ENCODE measurements at regions not wholly inside any gene's neighbourhood (a gene's known extent, or its start where the extent isn't known, plus 50 kb on each side); places are given as distances from the start of the nearest gene placed in this dataset.

- no peak for TF ChIP-seq GATA2 (IDR thresholded peaks at IDR 0.05; ENCODE audit: low read depth, low read length)
- no peak for TF ChIP-seq GATA3 (IDR thresholded peaks at IDR 0.05; ENCODE audit: low read depth, low read length)
These were observed 139.8 kb upstream of the VCX3A start for GRCh38 chrX:6674734-6675133.
